HCT116 (cell line): ENCODE measurements at regions not wholly inside any gene's neighbourhood (a gene's known extent, or its start where the extent isn't known, plus 50 kb on each side); places are given as distances from the start of the nearest gene placed in this dataset.

ENCODE experiments used
- ATAC-seq: fragments of 200-7000 bp; cut with Tn5 transposase; 2 replicates; pipeline ENCODE4 v1.9.1; 2020; ENCODE audit warnings: mild to moderate bottlenecking, moderate library complexity
- BruUV-seq: library from RNA; stranded (reverse); fragments of 400-500 nt; replicated peaks from 2 replicates; lab custom pipeline; 2021; lab: Mats Ljungman, UMichigan
- CTCF ChIA-PET: fragments of 300-600 bp; sonication (Branson Sonifier 250); formaldehyde crosslinking; loops from one replicate; lab custom pipeline; 2021; ENCODE audit warnings: antibody characterized with exemption; lab: Charles Lee
- POLR2A ChIA-PET: fragments of 300-600, 350-600 bp; sonication (Branson Sonifier 250); formaldehyde crosslinking; loops from one replicate; lab custom pipeline; 2021; ENCODE audit warnings: antibody characterized with exemption; lab: Charles Lee
- RAD21 ChIA-PET, 2 experiments: fragments of 300-600 bp; sonication (Branson Sonifier 250); formaldehyde crosslinking; loops; one replicate each; lab custom pipeline; 2023; ENCODE audit warnings: low total read pairs in 2 of 2; ENCODE audit not compliant: uncharacterized antibody in 2 of 2, unreplicated experiment in 2 of 2, low non-redundant PET in 1 of 2; lab: Charles Lee
- DNase-seq: peaks from one replicate; pipeline ENCODE4 v3.0.0-alpha.2; 2010; ENCODE audit warnings: low read depth, low spot score
- H2AFZ ChIP-seq: fragments of 200-600 bp; shearing (Covaris generic), sonication (generic); 2 replicates; pipeline ENCODE4 v1.6.1; 2017; ENCODE audit warnings: low read depth, mixed run types, mixed read lengths, antibody characterized with exemption, low read length; ENCODE audit not compliant: poor library complexity, severe bottlenecking
- H3K27ac ChIP-seq: 2 replicates; pipeline ENCODE4 v1.5.1; 2012; ENCODE audit warnings: low read depth, low read length
- H3K27me3 ChIP-seq: fragments of 200-600 bp; sonication (generic); 2 replicates; pipeline ENCODE4 v1.6.1; 2016; ENCODE audit warnings: mixed run types, low read length, mixed read lengths; ENCODE audit not compliant: insufficient read depth
- H3K36me3 ChIP-seq, 2 experiments: fragments of 200-500 bp in 1 of 2; fragments of 200-600 bp in 1 of 2; sonication (Bioruptor generic) in 1 of 2; sonication (generic) in 1 of 2; 2 replicates each; pipeline versions ENCODE4 v1.5.1 to v1.6.1; 2014 to 2016; ENCODE audit warnings: low read length in 2 of 2, inconsistent platforms in 1 of 2, mixed read lengths in 1 of 2, mixed run types in 1 of 2; ENCODE audit not compliant: insufficient read depth in 2 of 2, control insufficient read depth in 1 of 2
- H3K4me1 ChIP-seq, 2 experiments: fragments of 200-600 bp in 1 of 2; sonication (generic) in 1 of 2; 2 replicates each; pipeline versions ENCODE4 v1.5.1 to v1.6.1; 2012 to 2017; ENCODE audit warnings: low read length in 2 of 2, inconsistent platforms in 1 of 2, mild to moderate bottlenecking in 1 of 2, mixed read lengths in 1 of 2, mixed run types in 1 of 2, moderate library complexity in 1 of 2; ENCODE audit not compliant: insufficient read depth in 2 of 2, control insufficient read depth in 1 of 2
- H3K4me2 ChIP-seq: fragments of 200-600 bp; sonication (generic); 2 replicates; pipeline ENCODE4 v1.6.1; 2017; ENCODE audit warnings: mixed run types, low read length, mixed read lengths
- H3K4me3 ChIP-seq, 2 experiments: fragments of 200-600 bp in 1 of 2; sonication (generic) in 1 of 2; replicated peaks in 1 of 2; 2 replicates each; pipeline ENCODE4 v1.5.1; 2011 to 2016; ENCODE audit warnings: low read length in 2 of 2, control low read depth in 1 of 2, low read depth in 1 of 2, mild to moderate bottlenecking in 1 of 2, mixed read lengths in 1 of 2, mixed run types in 1 of 2
- H3K79me2 ChIP-seq: fragments of 200-600 bp; sonication (generic); 2 replicates; pipeline ENCODE4 v1.6.1; 2017; ENCODE audit warnings: mild to moderate bottlenecking, mixed run types, low read length, moderate library complexity, mixed read lengths; ENCODE audit not compliant: insufficient read depth
- H3K9ac ChIP-seq: fragments of 200-600 bp; sonication (generic); 2 replicates; pipeline ENCODE4 v1.6.1; 2016; ENCODE audit warnings: low read length, mixed read lengths
- H3K9me2 ChIP-seq: fragments of 200-600 bp; sonication (generic), shearing (Covaris generic); 2 replicates; pipeline ENCODE4 v1.6.1; 2017; ENCODE audit warnings: mixed run types, mild to moderate bottlenecking, moderate library complexity; ENCODE audit not compliant: insufficient read depth
- H3K9me3 ChIP-seq, 2 experiments: fragments of 200-500 bp in 1 of 2; fragments of 200-600 bp in 1 of 2; sonication (Bioruptor generic) in 1 of 2; sonication (generic) in 1 of 2; 2 replicates each; pipeline ENCODE4 v1.6.1; 2014 to 2017; ENCODE audit warnings: low read length in 2 of 2, mixed read lengths in 2 of 2, inconsistent platforms in 1 of 2, low read depth in 1 of 2, mild to moderate bottlenecking in 1 of 2, mixed run types in 1 of 2, moderate library complexity in 1 of 2; ENCODE audit not compliant: control insufficient read depth in 1 of 2, insufficient read depth in 1 of 2
- H4K20me1 ChIP-seq: fragments of 200-600 bp; sonication (generic), shearing (Covaris generic); 2 replicates; pipeline ENCODE4 v1.6.1; 2017; ENCODE audit warnings: mixed run types, mild to moderate bottlenecking, moderate library complexity; ENCODE audit not compliant: insufficient read depth
- ATF3 ChIP-seq: IDR thresholded peaks from 2 replicates; pipeline ENCODE4 v1.6.1; 2012
- EGR1 ChIP-seq: IDR thresholded peaks from 2 replicates; pipeline ENCODE4 v1.6.1; 2012; ENCODE audit warnings: low read depth
- ELF1 ChIP-seq: IDR thresholded peaks from 2 replicates; pipeline ENCODE4 v1.6.1; 2012; ENCODE audit warnings: low read depth, borderline replicate concordance
- EZH2phosphoT487 ChIP-seq: fragments of 200-600 bp; IDR thresholded peaks from 2 replicates; pipeline ENCODE4 v1.6.1; 2018; ENCODE audit warnings: antibody characterized with exemption, borderline replicate concordance
- FOSL1 ChIP-seq: IDR thresholded peaks from 2 replicates; pipeline ENCODE4 v1.6.1; 2012; ENCODE audit warnings: low read depth
- JUND ChIP-seq: IDR thresholded peaks from 2 replicates; pipeline ENCODE4 v1.6.1; 2012
- MAX ChIP-seq: IDR thresholded peaks from 2 replicates; pipeline ENCODE4 v1.6.1; 2012
- REST ChIP-seq: IDR thresholded peaks from 2 replicates; pipeline ENCODE4 v1.6.1; 2012; ENCODE audit warnings: low read depth
- SIN3A ChIP-seq: IDR thresholded peaks from 2 replicates; pipeline ENCODE4 v1.6.1; 2012; ENCODE audit warnings: low read depth
- SP1 ChIP-seq: IDR thresholded peaks from 2 replicates; pipeline ENCODE4 v1.6.1; 2012; ENCODE audit warnings: low read depth
- TCF7L2 ChIP-seq: IDR thresholded peaks from 2 replicates; pipeline ENCODE4 v1.7.0; 2011; ENCODE audit warnings: borderline replicate concordance, inconsistent platforms; ENCODE audit not compliant: insufficient read depth, insufficient read length; ENCODE audit errors: extremely low read depth
- ZBTB33 ChIP-seq: IDR thresholded peaks from 2 replicates; pipeline ENCODE4 v1.6.1; 2011; ENCODE audit warnings: mild to moderate bottlenecking, low read length, moderate library complexity; ENCODE audit not compliant: insufficient replicate concordance; ENCODE audit errors: extremely low read depth
- ZNF274 ChIP-seq: fragments of 200-500 bp; sonication (Bioruptor generic); IDR thresholded peaks from 2 replicates; pipeline ENCODE4 v1.6.1; 2014; ENCODE audit warnings: mild to moderate bottlenecking, low read depth, low read length, inconsistent platforms
- intact Hi-C: fragments of 100-400 bp; cut with micrococcal nuclease; formaldehyde crosslinking; loops from 2 replicates; pipeline ENCODE4 v1.10.0; 2022

GRCh38 chr2:14459786-14460325, 172.7 kb upstream of the LRATD1 start:
- Histone ChIP-seq H4K20me1 (no peaks in the 10 kb centered on the region), H3K9me3 (peaks cover 19 to 25% of the 10 kb centered on the region in 2 experiments; a peak in 2 of 4 replicates), H2AFZ (no peak overlapping the region), H3K4me3 (no peak overlapping the region), H3K27ac (no peak overlapping the region), H3K79me2 (no peaks in the 10 kb centered on the region), H3K4me1 (no peaks in the 10 kb centered on the region), H3K27me3 (no peaks in the 10 kb centered on the region), H3K9me2 (no peaks in the 10 kb centered on the region), H3K9ac (no peak overlapping the region), H3K36me3 (no peaks in the 10 kb centered on the region), H3K4me2 (no peak overlapping the region)
- no peak for ATAC-seq
- no TSS peak for BruUV-seq
- TF ChIP-seq EGR1 = no peak
- no peak for TF ChIP-seq ELF1
- TF ChIP-seq EZH2phosphoT487 = no peak
- TF ChIP-seq TCF7L2 = no peak
- no peak for DNase-seq
- ChIA-PET POLR2A (no interaction called here), CTCF (no interaction called here), RAD21 (no interaction called here)
- intact Hi-C loops = no loop called here

GRCh38 chr2:14475994-14476393, 156.5 kb upstream of the LRATD1 start:
- Histone ChIP-seq H3K4me2 (no peak overlapping the region), H3K9ac (no peak overlapping the region), H3K9me2 (no peaks in the 10 kb centered on the region), H3K27ac (no peak overlapping the region), H4K20me1 (no peaks in the 10 kb centered on the region), H3K9me3 (peaks cover 6 to 23% of the 10 kb centered on the region in 2 experiments; a peak in 3 of 4 replicates), H3K27me3 (no peaks in the 10 kb centered on the region), H3K36me3 (no peaks in the 10 kb centered on the region), H2AFZ (no peak overlapping the region), H3K4me3 (no peak overlapping the region), H3K79me2 (no peaks in the 10 kb centered on the region), H3K4me1 (no peaks in the 10 kb centered on the region)
- ChIA-PET CTCF (no interaction called here), POLR2A (no interaction called here), RAD21 (no interaction called here)
- BruUV-seq = no TSS peak
- DNase-seq = no peak
- ATAC-seq = no peak
- intact Hi-C loops = no loop called here
- no peak for TF ChIP-seq ATF3
- no peak for TF ChIP-seq REST
- TF ChIP-seq TCF7L2 = no peak
- no peak for TF ChIP-seq SP1
- no peak for TF ChIP-seq SIN3A
- no peak for TF ChIP-seq MAX
- no peak for TF ChIP-seq JUND
- TF ChIP-seq ZNF274 = no peak
- no peak for TF ChIP-seq EGR1
- no peak for TF ChIP-seq EZH2phosphoT487
- TF ChIP-seq FOSL1 = no peak
- no peak for TF ChIP-seq ZBTB33
